Activated CD4-positive, alpha-beta T cell treated with anti-CD3 and anti-CD28 coated beads for 4 hours (primary cell): ENCODE measurements at regions not wholly inside any gene's neighbourhood (a gene's known extent, or its start where the extent isn't known, plus 50 kb on each side); places are given as distances from the start of the nearest gene placed in this dataset.

Experiments
- DNase-seq, 2 donors: peaks; one replicate each; pipeline ENCODE4 v3.0.0-alpha.2; 2020

GRCh38 chr4:66923081-66923865 lies 622.0 kb downstream of the CENPC start:
- DNase-seq: no peak

DNA sequence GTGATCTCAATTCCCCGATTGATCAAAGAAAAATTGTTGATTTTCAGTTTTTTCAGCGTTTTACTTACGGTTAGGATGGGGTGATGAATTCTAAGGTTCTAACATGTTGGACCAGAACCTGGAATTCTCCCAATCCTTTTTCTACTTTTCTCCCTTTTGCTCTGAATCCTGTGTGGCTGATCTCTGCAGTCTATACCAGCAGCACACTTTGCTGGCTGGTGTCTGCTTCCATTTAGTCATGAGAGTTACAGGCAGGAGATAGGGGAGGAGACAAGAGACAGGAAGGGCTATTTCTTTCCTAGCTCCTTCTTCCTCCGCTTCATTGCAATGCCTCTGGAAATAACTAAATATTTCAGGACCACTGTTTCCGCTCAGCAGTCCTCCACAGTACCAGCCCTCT lies 623.9 kb downstream of the CENPC start:
- DNase-seq: no peak

- no peak for DNase-seq
Measured at GRCh38 chr4:66920514-66920913, 624.8 kb downstream of the CENPC start.

GRCh38 chr4:66911880-66912279 lies 633.4 kb downstream of the CENPC start:
- DNase-seq: no peak

- DNase-seq: no peak
Measured at GRCh38 chr4:66906314-66906713, 639.0 kb downstream of the CENPC start.

- no peak for DNase-seq
Measured at GRCh38 chr4:66899422-66900065, 645.8 kb downstream of the CENPC start.

GRCh38 chr4:66893807-66894206 lies 651.5 kb downstream of the CENPC start:
- DNase-seq: no peak

GRCh38 chr4:66887061-66887460 lies 658.2 kb downstream of the CENPC start:
- no peak for DNase-seq

DNA sequence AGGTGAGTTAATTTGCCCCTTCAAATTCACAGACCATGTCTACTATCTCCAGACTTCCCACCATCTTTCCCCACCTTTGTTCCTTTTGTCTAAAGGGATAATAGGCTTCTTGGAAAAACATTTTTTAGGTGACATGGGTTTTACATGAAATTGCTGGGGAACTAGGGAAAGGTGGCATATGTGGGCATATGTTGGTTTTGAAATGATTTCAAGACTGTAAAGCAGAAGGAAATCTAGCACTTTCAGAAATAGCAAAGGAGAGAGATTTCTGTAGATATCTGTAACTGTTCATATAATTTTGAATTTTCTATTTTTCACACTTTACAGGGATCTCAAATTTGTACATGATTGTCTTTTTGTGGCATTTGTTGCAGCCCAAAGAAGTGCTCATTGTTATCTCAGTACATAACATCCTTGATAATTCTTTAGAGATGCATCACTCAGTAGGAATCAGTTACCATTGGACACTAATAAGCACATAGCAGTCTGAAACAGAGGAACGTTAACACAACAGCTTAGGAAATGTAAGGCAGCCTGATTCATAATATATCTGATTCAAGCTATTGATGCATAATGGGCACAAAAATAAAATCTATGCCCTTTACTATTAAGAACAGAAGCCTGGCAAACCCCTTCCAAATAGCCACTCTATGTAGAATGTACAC lies 659.7 kb downstream of the CENPC start:
- DNase-seq: no peak

DNA sequence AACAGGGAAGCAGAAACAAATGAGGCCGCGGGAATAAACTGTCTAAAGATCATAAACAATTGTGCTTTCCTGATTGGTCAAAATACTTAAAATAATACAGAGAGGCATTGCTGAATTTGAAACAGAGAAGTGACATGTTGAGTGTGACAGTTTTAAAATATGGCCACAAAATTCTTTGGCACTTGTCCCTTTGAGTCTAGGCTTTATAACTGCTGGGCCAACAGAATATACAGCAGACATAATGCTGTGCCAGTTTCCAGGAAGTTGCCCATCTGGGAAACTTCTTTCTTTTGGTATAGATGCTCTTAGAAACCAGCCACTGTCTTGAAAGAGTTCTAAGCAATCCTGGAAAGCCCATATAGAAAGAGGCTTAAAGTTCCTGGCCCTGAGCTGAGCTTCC lies 668.4 kb downstream of the CENPC start:
- no peak for DNase-seq

- no peak for DNase-seq
Measured at GRCh38 chr4:66872661-66873060, 672.6 kb downstream of the CENPC start.

DNA sequence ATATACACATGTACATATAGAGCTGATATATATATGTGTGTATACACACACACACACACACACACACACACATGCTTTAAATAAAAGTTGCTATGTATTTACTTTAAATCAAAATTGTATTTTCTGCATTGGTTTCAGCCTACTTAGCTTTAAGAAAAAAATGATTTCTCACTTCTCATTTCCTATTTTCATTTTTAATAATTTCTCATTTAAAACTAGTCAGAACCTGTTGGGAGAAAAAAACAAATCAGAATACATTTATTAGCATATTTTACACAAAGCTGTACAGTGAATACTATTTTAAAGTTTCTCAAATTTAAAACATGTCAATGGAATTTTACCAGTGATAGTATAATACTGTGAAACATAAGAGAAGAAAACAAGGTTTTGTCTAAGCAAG lies 681.8 kb downstream of the CENPC start:
- DNase-seq: no peak

DNA sequence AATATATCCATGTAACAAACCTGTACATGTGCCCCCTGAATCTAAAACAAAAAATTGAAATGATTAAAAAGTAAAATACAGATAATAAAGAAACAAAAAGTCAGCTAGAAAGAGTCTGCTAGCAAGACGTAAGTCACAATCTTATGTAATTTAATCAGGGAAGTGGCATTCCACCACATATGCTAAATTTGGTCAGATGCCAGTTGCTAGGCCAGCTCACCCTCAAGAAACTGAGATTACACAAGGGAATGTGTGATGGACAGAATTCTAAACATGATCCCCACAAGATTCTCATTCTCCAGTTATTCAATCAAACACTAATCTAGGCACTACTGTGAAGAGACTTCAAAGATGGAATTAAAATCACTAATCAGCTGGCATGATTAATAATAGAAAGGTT lies 689.3 kb downstream of the CENPC start:
- no peak for DNase-seq

DNA sequence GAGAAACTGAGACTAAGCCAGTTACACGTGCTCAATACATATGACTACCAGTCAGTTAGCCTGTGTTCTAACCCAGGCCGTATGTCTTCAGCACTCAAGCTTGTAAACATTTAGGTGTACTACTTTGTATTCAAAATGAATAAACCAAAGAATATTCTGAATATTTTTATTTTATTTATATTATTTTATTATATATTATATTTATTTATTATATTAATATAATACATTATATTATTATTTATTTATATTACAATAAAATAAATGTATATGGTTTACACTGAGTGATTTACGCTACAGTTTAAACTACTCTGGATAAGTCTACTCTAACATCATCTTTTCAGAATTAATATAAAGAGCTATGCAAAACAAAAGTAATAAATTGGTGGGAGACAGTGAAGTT lies 691.5 kb downstream of the CENPC start:
- DNase-seq: no peak

DNA sequence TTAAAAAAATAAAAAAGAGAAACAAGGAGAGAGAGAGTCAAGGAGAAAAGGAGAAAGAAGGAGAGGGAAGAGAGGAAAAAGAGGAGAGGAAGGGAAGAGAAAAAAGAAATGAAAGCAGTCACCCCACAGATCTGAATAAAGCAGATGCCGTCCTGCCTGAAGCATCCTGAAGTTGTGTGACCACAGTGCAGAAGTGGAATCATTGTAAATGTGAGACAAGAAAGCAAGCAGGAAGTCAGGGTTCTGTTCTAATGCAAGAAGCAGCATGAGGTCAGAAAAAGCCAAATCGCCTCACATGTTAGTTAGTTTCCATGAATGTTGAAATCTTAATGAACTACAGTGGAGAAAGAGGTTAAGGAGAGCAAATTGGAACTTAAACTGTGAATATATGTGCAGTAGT lies 692.5 kb downstream of the CENPC start:
- no peak for DNase-seq

DNA sequence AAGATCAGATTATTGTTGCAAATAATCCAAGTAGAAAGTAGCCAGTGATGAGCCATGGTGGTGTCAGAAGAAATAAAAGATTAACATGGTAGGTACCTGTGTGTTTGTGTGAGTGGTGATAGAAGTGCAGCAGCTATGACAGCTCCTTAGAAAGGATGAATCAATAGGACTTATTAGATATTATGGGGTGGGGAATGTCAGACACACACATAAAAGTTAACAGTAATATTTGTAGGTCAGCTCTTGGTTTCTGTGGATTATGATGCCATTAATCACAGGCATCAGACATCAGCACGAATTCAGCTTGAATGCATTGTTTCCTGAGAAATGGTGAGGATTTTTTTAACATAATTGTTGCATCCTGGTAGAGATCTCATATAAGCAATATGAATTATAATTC lies 695.7 kb downstream of the CENPC start:
- DNase-seq: no peak

GRCh38 chr4:66842724-66843088 lies 702.6 kb downstream of the CENPC start:
- no peak for DNase-seq

DNA sequence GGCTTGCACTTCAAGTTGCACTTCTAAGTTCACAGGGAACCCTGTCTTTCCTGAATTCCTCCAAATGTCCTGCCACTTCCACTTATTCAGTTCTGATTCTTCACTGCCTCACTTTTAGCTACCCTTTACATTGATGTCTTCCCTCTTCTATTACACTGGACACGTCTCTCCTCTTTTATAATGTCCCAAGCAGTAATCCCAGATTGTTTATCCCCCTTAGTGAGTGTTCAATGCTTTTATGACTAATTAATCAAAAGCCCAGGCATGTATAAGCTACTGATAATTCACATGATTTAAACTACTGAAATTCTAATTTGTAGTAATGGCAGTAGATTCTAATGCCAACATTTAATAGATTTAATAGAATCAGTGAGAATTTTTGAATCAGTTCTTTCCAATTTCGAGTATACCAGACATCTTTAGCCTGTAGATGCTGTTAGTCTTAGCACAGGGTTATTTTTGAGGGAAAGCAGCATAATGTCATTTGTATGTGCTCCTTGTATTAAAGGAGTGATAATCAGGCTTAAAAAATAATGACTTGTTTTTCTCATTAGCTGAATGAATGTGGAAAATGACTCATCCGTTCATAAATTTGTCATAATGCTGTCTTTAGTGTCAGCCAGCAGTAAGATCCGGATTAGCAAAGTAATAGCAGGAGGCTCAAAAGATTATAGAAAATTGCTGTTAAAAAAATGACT lies 703.1 kb downstream of the CENPC start:
- no peak for DNase-seq

DNA sequence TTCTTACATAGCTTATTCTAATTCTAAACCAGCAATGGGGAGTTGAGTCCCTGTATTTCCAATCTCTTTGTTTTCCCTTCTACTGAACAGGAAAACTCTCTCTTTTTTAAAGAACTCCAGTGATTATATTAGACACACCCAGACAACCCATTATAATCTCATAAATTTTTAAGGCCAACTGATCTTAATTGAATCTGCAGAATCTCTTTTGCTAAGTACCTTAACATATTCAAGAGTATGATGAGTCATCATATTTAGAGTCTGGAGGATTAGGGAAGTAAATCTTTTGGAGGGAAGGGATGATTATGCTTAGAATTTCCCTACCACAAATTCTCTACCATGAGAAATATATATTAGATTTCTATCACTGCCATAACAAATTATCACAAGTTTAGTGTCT lies 705.1 kb downstream of the CENPC start:
- DNase-seq: no peak

GRCh38 chr4:66837279-66837922 lies 707.9 kb downstream of the CENPC start:
- DNase-seq: no peak

DNA sequence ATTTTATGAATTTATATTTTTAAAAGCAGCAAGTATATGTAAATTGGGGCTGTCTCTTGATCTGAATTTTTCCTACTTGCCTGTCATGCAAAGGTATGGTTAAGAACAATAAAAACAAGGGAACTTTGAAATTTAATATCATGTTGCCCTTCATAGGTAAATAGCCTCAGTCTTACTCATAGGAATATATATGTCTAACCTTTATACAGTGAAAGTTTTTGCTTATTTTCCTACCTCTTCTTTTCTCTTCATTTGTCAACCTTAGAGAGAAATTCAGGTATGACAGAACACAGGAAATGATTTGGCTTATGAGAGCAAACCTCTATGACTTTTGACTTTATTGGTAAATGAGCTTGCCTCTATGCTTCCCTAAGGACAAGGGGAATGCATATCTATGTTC lies 716.0 kb downstream of the CENPC start:
- no peak for DNase-seq

- no peak for DNase-seq
Measured at GRCh38 chr4:66820681-66821080, 724.6 kb downstream of the CENPC start.

- no peak for DNase-seq
Measured at GRCh38 chr4:66814277-66814676, 731.0 kb downstream of the CENPC start.
